OCI-LY1 (cell line): ENCODE measurements at regions not wholly inside any gene's neighbourhood (a gene's known extent, or its start where the extent isn't known, plus 50 kb on each side); places are given as distances from the start of the nearest gene placed in this dataset.

Experiments used
- H2AFZ ChIP-seq: fragments of 200-600 bp; sonication (generic), shearing (Covaris generic); 2 replicates; pipeline ENCODE4 v1.6.0; 2014; ENCODE audit warnings: antibody characterized with exemption, mild to moderate bottlenecking, low read length
- H3F3A ChIP-seq: fragments of 200-600 bp; sonication (generic), shearing (Covaris generic); 2 replicates; pipeline ENCODE4 v1.6.0; 2014; ENCODE audit warnings: mild to moderate bottlenecking, antibody characterized with exemption, low read length, moderate library complexity; ENCODE audit not compliant: insufficient read depth
- H3K27ac ChIP-seq: fragments of 200-600 bp; sonication (generic); 2 replicates; pipeline ENCODE4 v1.5.1; 2014; ENCODE audit warnings: low read length, mixed run types, mild to moderate bottlenecking, low read depth; ENCODE audit not compliant: poor library complexity, severe bottlenecking
- H3K27me3 ChIP-seq: fragments of 200-600 bp; sonication (generic); 2 replicates; pipeline ENCODE4 v1.6.0; 2014; ENCODE audit warnings: antibody characterized with exemption, mild to moderate bottlenecking, low read length, moderate library complexity; ENCODE audit not compliant: insufficient read depth
- H3K36me3 ChIP-seq: fragments of 200-600 bp; sonication (generic); 2 replicates; pipeline ENCODE4 v1.6.1; 2014; ENCODE audit warnings: mild to moderate bottlenecking, antibody characterized with exemption, low read length, moderate library complexity, mixed read lengths; ENCODE audit not compliant: insufficient read depth
- H3K4me1 ChIP-seq: fragments of 200-600 bp; sonication (generic); 2 replicates; pipeline ENCODE4 v1.5.1; 2014; ENCODE audit warnings: mild to moderate bottlenecking, low read length, moderate library complexity; ENCODE audit not compliant: insufficient read depth, severe bottlenecking
- H3K4me2 ChIP-seq: fragments of 200-600 bp; sonication (generic), shearing (Covaris generic); 2 replicates; pipeline ENCODE4 v1.6.1; 2014; ENCODE audit warnings: low read length
- H3K4me3 ChIP-seq: fragments of 200-600 bp; sonication (generic); 2 replicates; pipeline ENCODE4 v1.5.1; 2014; ENCODE audit warnings: low read length, low read depth, mild to moderate bottlenecking, mixed read lengths; ENCODE audit not compliant: poor library complexity, severe bottlenecking
- H3K79me2 ChIP-seq: fragments of 200-600 bp; shearing (Covaris generic); 2 replicates; pipeline ENCODE4 v1.6.1; 2016; ENCODE audit warnings: mixed run types, low read length, mixed read lengths; ENCODE audit not compliant: insufficient read depth
- H3K9ac ChIP-seq: fragments of 200-600 bp; sonication (generic), shearing (Covaris generic); 2 replicates; pipeline ENCODE4 v1.6.1; 2014; ENCODE audit warnings: mild to moderate bottlenecking, low read length, mixed read lengths
- H3K9me2 ChIP-seq: fragments of 200-600 bp; sonication (generic), shearing (Covaris generic); 2 replicates; pipeline ENCODE4 v1.6.1; 2014; ENCODE audit warnings: low read depth, mild to moderate bottlenecking, low read length, mixed read lengths
- H3K9me3 ChIP-seq: fragments of 200-600 bp; shearing (Covaris generic); 2 replicates; pipeline ENCODE4 v1.6.1; 2014; ENCODE audit warnings: low read length, mixed read lengths
- H4K20me1 ChIP-seq: fragments of 200-600 bp; sonication (generic), shearing (Covaris generic); 2 replicates; pipeline ENCODE4 v1.6.0; 2016; ENCODE audit warnings: mild to moderate bottlenecking, low read length; ENCODE audit not compliant: insufficient read depth
- EZH2 ChIP-seq: fragments of 200-600 bp; sonication (generic), shearing (Covaris generic); IDR thresholded peaks from 2 replicates; pipeline ENCODE4 v1.8.0; 2017; ENCODE audit warnings: borderline replicate concordance, mixed run types, mild to moderate bottlenecking, antibody characterized with exemption, low read length, moderate library complexity, mixed read lengths
- TF ChIP-seq, protein P1 (sequence below): fragments of 200-600 bp; sonication (generic), shearing (Covaris generic); IDR thresholded peaks from 2 replicates; pipeline ENCODE4 v1.5.1; 2017; ENCODE audit warnings: mild to moderate bottlenecking, antibody characterized with exemption, low read length, moderate library complexity, mixed read lengths

DNA sequence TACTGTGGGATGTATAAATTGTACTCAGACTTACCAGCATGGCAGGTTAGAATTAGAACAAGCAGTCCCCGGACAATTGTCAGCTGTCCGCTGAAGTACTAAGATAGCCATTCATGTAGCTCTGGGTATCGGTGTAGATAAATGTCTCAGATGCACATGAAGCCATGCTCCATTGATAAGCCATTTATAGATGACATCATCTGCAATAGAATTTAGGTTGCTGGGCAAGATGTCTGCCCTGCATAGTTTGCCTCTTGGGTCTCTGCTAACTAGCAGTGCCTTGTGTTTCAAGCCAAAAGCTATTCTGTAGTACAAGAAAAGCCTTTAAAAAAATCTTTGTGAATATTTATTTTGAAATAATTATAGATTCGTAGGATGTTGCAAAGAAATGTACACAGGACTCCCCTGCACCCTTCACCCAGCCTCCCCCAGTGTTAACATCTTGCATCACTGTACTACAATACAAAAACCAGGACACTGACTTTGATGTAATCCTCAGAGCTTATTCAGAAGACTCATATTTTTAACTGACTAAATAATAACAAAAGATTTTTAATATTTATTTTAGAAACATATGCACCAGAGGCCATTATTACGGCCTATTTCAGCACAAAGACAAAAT lies 220.6 kb upstream of the THRB start:
- Histone ChIP-seq H3K27ac (no peak overlapping the region), H3K9ac (no peak overlapping the region), H2AFZ (no peak overlapping the region), H3K9me2 (no peaks in the 10 kb centered on the region), H3K9me3 (no peaks in the 10 kb centered on the region), H3K79me2 (no peaks in the 10 kb centered on the region), H3K4me1 (no peaks in the 10 kb centered on the region), H3F3A (no peaks in the 10 kb centered on the region), H3K4me3 (no peak overlapping the region), H3K27me3 (no peaks in the 10 kb centered on the region), H3K36me3 (no peaks in the 10 kb centered on the region), H3K4me2 (no peak overlapping the region), H4K20me1 (no peaks in the 10 kb centered on the region)
- TF ChIP-seq, protein P1, sequence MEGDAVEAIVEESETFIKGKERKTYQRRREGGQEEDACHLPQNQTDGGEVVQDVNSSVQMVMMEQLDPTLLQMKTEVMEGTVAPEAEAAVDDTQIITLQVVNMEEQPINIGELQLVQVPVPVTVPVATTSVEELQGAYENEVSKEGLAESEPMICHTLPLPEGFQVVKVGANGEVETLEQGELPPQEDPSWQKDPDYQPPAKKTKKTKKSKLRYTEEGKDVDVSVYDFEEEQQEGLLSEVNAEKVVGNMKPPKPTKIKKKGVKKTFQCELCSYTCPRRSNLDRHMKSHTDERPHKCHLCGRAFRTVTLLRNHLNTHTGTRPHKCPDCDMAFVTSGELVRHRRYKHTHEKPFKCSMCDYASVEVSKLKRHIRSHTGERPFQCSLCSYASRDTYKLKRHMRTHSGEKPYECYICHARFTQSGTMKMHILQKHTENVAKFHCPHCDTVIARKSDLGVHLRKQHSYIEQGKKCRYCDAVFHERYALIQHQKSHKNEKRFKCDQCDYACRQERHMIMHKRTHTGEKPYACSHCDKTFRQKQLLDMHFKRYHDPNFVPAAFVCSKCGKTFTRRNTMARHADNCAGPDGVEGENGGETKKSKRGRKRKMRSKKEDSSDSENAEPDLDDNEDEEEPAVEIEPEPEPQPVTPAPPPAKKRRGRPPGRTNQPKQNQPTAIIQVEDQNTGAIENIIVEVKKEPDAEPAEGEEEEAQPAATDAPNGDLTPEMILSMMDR: no peak
- TF ChIP-seq EZH2: no peak

DNA sequence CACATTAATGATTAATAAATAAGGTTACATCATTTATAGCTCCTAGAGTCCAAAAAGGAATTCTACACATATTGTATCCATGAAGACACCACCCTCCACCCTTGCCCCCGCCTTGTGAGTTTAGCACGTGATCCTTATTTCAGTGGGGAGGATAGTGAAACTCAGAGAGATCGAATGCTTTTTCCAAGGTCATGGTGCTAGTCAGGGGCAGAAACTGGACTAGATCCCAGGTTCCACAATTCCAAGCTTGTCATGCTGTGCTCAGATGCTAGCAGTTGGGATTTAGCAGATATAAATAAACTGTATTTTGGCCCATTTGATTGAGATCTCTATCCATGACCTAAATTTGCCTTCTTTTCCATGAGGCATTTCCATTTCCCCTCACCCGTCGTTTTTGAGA lies 227.4 kb upstream of the THRB start:
- H3K27ac ChIP-seq: no peak overlapping the region
- no peak for TF ChIP-seq EZH2
- TF ChIP-seq, protein P1: no peak
- no peaks in the 10 kb centered on the region for H3K79me2 ChIP-seq
- H2AFZ ChIP-seq: no peak overlapping the region
- H3K4me1 ChIP-seq: no peaks in the 10 kb centered on the region
- no peaks in the 10 kb centered on the region for H4K20me1 ChIP-seq
- H3K4me2 ChIP-seq: no peak overlapping the region
- no peaks in the 10 kb centered on the region for H3K36me3 ChIP-seq
- H3K9me2 ChIP-seq: no peaks in the 10 kb centered on the region
- no peak overlapping the region for H3K9ac ChIP-seq
- no peaks in the 10 kb centered on the region for H3F3A ChIP-seq
- no peaks in the 10 kb centered on the region for H3K9me3 ChIP-seq
- no peaks in the 10 kb centered on the region for H3K27me3 ChIP-seq
- no peak overlapping the region for H3K4me3 ChIP-seq

DNA sequence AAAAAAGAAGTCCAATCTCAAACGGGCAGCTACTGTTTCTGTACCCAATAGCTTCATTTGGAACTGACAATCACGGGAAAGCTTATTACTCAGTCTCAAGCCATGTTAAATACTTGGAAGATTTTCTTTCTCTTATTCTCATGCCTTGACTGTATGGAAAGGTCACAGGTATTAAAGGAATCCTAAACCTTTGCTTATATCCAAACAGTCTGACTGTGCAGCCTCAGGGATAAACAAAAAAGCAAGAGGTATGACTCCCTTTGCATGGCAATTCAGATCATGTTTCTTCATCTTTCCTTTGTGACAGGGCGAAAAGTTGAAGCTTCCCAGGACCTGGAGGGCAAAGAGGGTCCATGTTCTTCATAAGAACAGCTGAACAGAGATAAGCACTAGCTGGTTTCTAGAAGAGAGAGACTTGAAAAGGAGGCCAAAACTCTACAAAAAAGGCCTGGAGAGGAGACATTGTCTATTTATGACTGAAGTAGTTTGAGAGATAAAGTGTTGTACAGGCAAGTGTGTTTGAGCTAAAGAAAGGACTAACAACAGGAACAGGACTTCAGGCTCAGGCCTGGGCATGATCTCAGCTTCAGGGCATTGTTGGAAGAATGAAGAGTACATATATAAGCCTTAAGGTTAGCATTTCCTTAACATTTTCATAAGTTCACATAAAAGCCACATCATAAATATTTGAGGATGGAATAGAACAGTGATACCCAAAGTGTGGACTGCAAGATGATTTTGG lies 231.0 kb upstream of the THRB start:
- H3K4me3 ChIP-seq: no peak overlapping the region
- no peak overlapping the region for H3K4me2 ChIP-seq
- no peaks in the 10 kb centered on the region for H3K4me1 ChIP-seq
- no peaks in the 10 kb centered on the region for H4K20me1 ChIP-seq
- H3K36me3 ChIP-seq: no peaks in the 10 kb centered on the region
- no peaks in the 10 kb centered on the region for H3K9me3 ChIP-seq
- no peak overlapping the region for H2AFZ ChIP-seq
- H3F3A ChIP-seq: no peaks in the 10 kb centered on the region
- H3K9ac ChIP-seq: no peak overlapping the region
- no peak overlapping the region for H3K27ac ChIP-seq
- H3K27me3 ChIP-seq: no peaks in the 10 kb centered on the region
- no peaks in the 10 kb centered on the region for H3K79me2 ChIP-seq
- H3K9me2 ChIP-seq: no peaks in the 10 kb centered on the region
- TF ChIP-seq EZH2: no peak
- TF ChIP-seq, protein P1: no peak
